ENCODE measurements at regions not wholly inside any gene's neighbourhood (a gene's known extent, or its start where the extent isn't known, plus 50 kb on each side); places are given as distances from the start of the nearest gene placed in this dataset.

DNA sequence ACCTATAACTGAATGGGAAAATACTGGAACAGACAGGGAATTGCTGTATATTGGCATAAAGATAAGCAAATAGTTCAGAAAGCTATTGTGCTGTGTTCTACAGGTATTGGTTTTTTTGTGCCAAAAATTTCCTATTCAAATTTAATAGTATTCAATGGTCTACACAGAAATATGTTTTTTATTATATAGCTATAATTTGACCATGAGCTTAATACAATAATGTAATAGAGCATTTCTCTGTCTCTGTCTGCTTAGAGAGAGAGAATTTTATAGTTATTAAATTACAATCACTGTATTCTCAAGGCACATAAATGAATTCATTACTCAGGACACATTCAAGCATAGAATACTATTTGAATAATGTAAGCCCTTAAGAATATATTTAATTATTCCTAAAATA is 62.3 kb upstream of the FZD8 start:
- Histone ChIP-seq H3K27ac (no peak overlapping the region), H3K4me3 (no peak overlapping the region), H3K4me1 (no peaks in the 10 kb centered on the region), H3K9me3 (no peaks in the 10 kb centered on the region), H3K36me3 (no peaks in the 10 kb centered on the region), H3K27me3 (no peaks in the 10 kb centered on the region)
- DNase-seq: no peak
- TF ChIP-seq, protein P1, sequence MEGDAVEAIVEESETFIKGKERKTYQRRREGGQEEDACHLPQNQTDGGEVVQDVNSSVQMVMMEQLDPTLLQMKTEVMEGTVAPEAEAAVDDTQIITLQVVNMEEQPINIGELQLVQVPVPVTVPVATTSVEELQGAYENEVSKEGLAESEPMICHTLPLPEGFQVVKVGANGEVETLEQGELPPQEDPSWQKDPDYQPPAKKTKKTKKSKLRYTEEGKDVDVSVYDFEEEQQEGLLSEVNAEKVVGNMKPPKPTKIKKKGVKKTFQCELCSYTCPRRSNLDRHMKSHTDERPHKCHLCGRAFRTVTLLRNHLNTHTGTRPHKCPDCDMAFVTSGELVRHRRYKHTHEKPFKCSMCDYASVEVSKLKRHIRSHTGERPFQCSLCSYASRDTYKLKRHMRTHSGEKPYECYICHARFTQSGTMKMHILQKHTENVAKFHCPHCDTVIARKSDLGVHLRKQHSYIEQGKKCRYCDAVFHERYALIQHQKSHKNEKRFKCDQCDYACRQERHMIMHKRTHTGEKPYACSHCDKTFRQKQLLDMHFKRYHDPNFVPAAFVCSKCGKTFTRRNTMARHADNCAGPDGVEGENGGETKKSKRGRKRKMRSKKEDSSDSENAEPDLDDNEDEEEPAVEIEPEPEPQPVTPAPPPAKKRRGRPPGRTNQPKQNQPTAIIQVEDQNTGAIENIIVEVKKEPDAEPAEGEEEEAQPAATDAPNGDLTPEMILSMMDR (IDR thresholded peaks at IDR 0.05): no peak
- TF ChIP-seq POLR2A (IDR thresholded peaks at IDR 0.05): no peak

DNA sequence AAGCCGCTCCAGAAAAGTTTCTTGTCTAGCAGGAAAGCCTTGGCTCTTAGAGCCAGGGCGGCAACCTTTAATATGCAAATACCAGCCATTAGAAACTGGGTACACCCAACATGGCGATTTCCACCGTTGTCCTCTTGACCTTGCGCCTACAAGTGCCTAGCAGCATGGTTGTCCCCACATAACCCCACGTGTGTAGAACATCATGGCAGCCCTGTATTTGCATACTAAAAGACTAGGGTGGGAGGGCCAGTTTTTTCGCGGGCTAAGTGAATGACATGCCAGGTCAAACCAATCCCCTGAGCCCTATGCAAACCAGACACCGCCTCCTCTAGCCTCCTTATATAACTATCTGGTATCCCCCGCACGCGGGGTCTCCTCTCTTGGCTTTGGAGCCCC is 58.4 kb upstream of the FZD8 start:
- no peak overlapping the region for H3K27ac ChIP-seq
- no peak overlapping the region for H3K4me3 ChIP-seq
- no peaks in the 10 kb centered on the region for H3K27me3 ChIP-seq
- H3K4me1 ChIP-seq: no peaks in the 10 kb centered on the region
- no peaks in the 10 kb centered on the region for H3K36me3 ChIP-seq
- no peak for DNase-seq
- TF ChIP-seq POLR2A (IDR thresholded peaks at IDR 0.05): no peak
- no peaks in the 10 kb centered on the region for H3K9me3 ChIP-seq

DNA sequence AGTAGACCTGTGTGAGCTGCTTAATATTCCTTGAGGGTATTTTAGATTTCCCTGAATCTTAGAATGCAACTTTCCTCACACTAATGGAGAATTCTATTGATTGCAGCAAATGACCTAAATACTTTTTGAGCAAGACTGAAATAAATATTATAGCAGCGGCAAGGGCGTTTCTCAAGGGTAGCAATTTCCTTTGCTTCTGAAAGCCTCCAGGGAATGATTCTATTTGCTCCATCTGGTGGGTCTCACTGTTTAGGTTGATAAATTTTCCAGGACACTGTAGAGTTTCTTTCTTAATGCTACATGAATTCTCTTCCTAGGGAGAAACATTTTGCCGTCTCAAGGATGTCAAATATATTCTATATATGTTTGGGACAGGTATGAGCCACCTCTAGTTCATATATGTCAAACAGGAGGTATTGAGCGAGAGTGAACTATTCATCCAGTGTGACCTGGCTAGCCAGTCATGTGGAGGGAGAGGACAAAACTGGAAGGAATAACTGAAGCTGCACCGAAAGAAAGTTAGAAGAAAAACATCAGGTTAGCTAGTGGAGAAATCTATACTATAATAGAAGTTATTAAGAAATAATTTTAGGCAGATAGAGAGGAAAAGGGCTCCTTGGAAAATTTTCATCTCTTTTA is 57.9 kb upstream of the FZD8 start:
- Histone ChIP-seq H3K27me3 (no peaks in the 10 kb centered on the region), H3K27ac (no peak overlapping the region), H3K9me3 (no peaks in the 10 kb centered on the region), H3K4me3 (no peak overlapping the region), H3K4me1 (no peaks in the 10 kb centered on the region), H3K36me3 (no peaks in the 10 kb centered on the region)
- TF ChIP-seq, protein P1 (IDR thresholded peaks at IDR 0.05): no peak
- no peak for TF ChIP-seq POLR2A (IDR thresholded peaks at IDR 0.05)
- DNase-seq: no peak

DNA sequence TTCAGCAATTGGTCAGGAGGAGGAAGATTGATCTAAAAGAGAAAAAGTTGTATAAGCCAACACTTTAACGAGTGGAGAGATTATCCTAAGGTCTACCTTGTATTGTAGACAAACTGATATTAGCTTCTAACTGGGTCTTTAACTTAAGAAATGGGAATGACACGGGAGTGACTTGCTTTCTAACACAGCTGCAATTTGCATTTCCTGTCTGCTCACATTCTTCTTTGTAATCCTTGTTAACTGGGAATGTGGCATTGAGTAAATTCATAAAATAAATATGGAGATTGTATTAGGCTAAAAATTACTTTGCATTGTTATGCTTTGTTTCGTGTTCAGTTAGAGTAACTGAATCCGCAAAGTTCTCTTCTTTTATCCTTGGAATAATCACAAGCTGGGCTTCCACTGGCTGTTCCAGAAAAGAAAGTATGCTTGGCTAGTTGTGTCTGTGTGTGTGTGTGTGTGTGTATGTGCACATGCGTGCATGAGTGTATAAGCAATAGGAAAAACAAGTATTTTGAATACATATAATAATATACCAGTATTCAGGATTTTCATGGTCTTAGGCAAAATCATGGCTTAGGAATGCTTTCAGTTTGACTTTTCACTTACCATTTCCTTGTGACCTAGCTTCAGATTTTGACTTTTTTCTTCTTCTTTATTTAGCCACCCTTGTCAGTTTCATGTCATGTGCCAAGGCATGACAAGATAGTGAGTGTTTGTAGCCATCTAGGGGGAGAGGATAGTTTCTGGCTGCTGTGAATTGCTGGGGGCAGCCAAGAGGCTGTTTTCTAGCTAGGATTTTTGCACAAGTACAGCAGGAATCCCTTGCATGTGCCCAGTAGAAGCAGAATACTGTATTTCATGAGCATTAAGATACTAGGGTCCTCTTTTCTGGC is 54.5 kb upstream of the FZD8 start:
- TF ChIP-seq POLR2A (IDR thresholded peaks at IDR 0.05): no peak
- TF ChIP-seq, protein P1 (IDR thresholded peaks at IDR 0.05): no peak
- H3K36me3 ChIP-seq: no peaks in the 10 kb centered on the region
- H3K9me3 ChIP-seq: no peaks in the 10 kb centered on the region
- no peak for DNase-seq
- no peak overlapping the region for H3K27ac ChIP-seq
- no peak overlapping the region for H3K4me3 ChIP-seq
- no peaks in the 10 kb centered on the region for H3K4me1 ChIP-seq
- no peaks in the 10 kb centered on the region for H3K27me3 ChIP-seq

DNA sequence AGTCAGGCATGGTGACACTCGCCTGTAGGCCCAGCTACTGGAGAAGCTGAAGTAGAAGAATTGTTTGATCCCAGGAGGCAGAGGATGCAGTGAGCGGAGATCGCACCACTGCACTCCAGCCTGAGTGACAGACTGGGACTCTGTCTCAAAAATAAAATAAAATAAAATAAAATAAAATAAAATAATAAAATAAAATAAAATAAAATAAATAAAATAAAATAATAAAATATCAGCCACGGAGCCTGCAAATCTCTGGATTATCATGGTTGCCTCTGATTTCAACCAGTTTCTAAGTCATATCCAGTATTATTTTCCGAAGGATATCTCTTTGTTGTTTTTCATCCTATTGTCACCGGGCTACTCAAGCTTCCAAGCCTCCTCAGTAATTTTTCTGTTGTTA is 51.7 kb upstream of the FZD8 start:
- Histone ChIP-seq H3K27ac (no peak overlapping the region), H3K36me3 (no peaks in the 10 kb centered on the region), H3K9me3 (no peaks in the 10 kb centered on the region), H3K27me3 (no peaks in the 10 kb centered on the region), H3K4me1 (no peaks in the 10 kb centered on the region), H3K4me3 (no peak overlapping the region)
- TF ChIP-seq, protein P1 (IDR thresholded peaks at IDR 0.05): no peak
- TF ChIP-seq POLR2A (IDR thresholded peaks at IDR 0.05): no peak
- DNase-seq: no peak

Small RNA genes lying in the stretch of these regions (small RNA-seq; reads per million reads assigned to genes)
- gene RF00019 (0 reads per million in 2 donors), gene RF00561 (0 reads per million in 2 donors)

All from Peyer's patch (tissue), 4 donors.